PFSK-1 (cell line): ENCODE measurements at regions not wholly inside any gene's neighbourhood (a gene's known extent, or its start where the extent isn't known, plus 50 kb on each side); places are given as distances from the start of the nearest gene placed in this dataset.

Experiments used
- FOXP2 ChIP-seq: optimal IDR thresholded peaks from 2 replicates; pipeline ENCODE3; 2011; ENCODE audit warnings: borderline replicate concordance, control low read depth, inconsistent platforms; ENCODE audit not compliant: insufficient read depth; ENCODE audit errors: extremely low read length, extremely low read depth
- POLR2AphosphoS5 ChIP-seq: IDR thresholded peaks from 2 replicates; pipeline ENCODE4 v1.6.1; 2012; ENCODE audit warnings: low read depth, mild to moderate bottlenecking, control low read depth, low read length, moderate library complexity
- REST ChIP-seq, 2 experiments: IDR thresholded peaks; 2 replicates each; pipeline versions ENCODE4 v1.6.1 to v1.8.0; 2011 to 2012; ENCODE audit warnings: low read depth in 2 of 2, low read length in 2 of 2, control low read depth in 1 of 2, inconsistent platforms in 1 of 2, mild to moderate bottlenecking in 1 of 2, moderate library complexity in 1 of 2; ENCODE audit not compliant: insufficient read depth in 1 of 2
- SIN3A ChIP-seq: IDR thresholded peaks from 2 replicates; pipeline ENCODE4 v1.6.1; 2012; ENCODE audit warnings: mild to moderate bottlenecking, low read length, moderate library complexity, borderline replicate concordance; ENCODE audit not compliant: insufficient read depth
- TAF1 ChIP-seq: IDR thresholded peaks from 2 replicates; pipeline ENCODE4 v1.6.1; 2012; ENCODE audit warnings: low read length, control low read depth, borderline replicate concordance; ENCODE audit not compliant: insufficient read depth

- TF ChIP-seq POLR2AphosphoS5 = no peak
- TF ChIP-seq SIN3A = no peak
- no peak for TF ChIP-seq REST (IDR thresholded peaks at IDR 0.05; ENCODE audit: insufficient read depth in 1 of 2, low read depth in 2 of 2, low read length in 2 of 2)
- no peak for TF ChIP-seq TAF1
- TF ChIP-seq FOXP2 = no peak
Measured at GRCh38 chr7:142571581-142571980, 177.7 kb upstream of the PRSS1 start.
